ENCODE measurements at regions not wholly inside any gene's neighbourhood (a gene's known extent, or its start where the extent isn't known, plus 50 kb on each side); places are given as distances from the start of the nearest gene placed in this dataset.

GRCh38 chr1:170823120-170823519 is 112.2 kb upstream of the MROH9 start:
- TF ChIP-seq ZNF217 (IDR thresholded peaks at IDR 0.05) (no peak), POLR2AphosphoS5 (IDR thresholded peaks at IDR 0.05; ENCODE audit: low read length) (no peak), CTCF (IDR thresholded peaks at IDR 0.05 in 2 of 3, conservative IDR thresholded peaks at IDR 0.05 in 1 of 3; ENCODE audit: control insufficient read depth in 2 of 3, extremely low read depth in 1 of 3, insufficient read depth in 1 of 3, low read depth in 3 of 3, low read length in 3 of 3) (no peak), EZH2 (IDR thresholded peaks at IDR 0.05; ENCODE audit: borderline replicate concordance, control insufficient read depth, low read depth, low read length) (no peak), POLR2A (IDR thresholded peaks at IDR 0.05; ENCODE audit: low read depth, low read length) (no peak), SPI1 (IDR thresholded peaks at IDR 0.05; ENCODE audit: borderline replicate concordance, insufficient read depth, low read depth, low read length) (no peak), ZNF384 (IDR thresholded peaks at IDR 0.05; ENCODE audit: borderline replicate concordance, low read depth, low read length) (no peak), KDM1A (IDR thresholded peaks at IDR 0.05; ENCODE audit: borderline replicate concordance) (no peak), CEBPB (IDR thresholded peaks at IDR 0.05; ENCODE audit: borderline replicate concordance in 1 of 2, low read depth in 2 of 2, low read length in 2 of 2) (no peak), BHLHE40 (IDR thresholded peaks at IDR 0.05; ENCODE audit: borderline replicate concordance in 1 of 2, low read depth in 2 of 2, low read length in 1 of 2) (no peak)
